Esophagus muscularis mucosa (tissue), 3 donors: ENCODE measurements at regions not wholly inside any gene's neighbourhood (a gene's known extent, or its start where the extent isn't known, plus 50 kb on each side); places are given as distances from the start of the nearest gene placed in this dataset.

Experiments
- POLR2A ChIP-seq: fragments of 450-650 bp; IDR thresholded peaks from one replicate; pipeline ENCODE4 v1.6.1; 2017; ENCODE audit warnings: antibody characterized with exemption, moderate library complexity, mild to moderate bottlenecking, low read depth
- POLR2AphosphoS5 ChIP-seq, 2 donors: sonication (generic); formaldehyde crosslinking; IDR thresholded peaks; one replicate each; pipeline ENCODE4 v1.6.1; 2017; ENCODE audit warnings: antibody characterized with exemption in 2 of 2
- TF ChIP-seq, protein P1 (sequence below), 3 experiments: fragments of 200-600 bp in 2 of 3; fragments of 450-650 bp in 1 of 3; sonication (generic) in 2 of 3; IDR thresholded peaks; one replicate each; pipeline ENCODE4 v1.5.1; 2017 to 2019; ENCODE audit warnings: antibody characterized with exemption in 3 of 3, mild to moderate bottlenecking in 2 of 3, moderate library complexity in 1 of 3

GRCh38 chr5:8528106-8528505 lies 659.2 kb downstream of the MTRR start:
- TF ChIP-seq POLR2A: no peak
- no peak for TF ChIP-seq POLR2AphosphoS5 (IDR thresholded peaks at IDR 0.05)
- TF ChIP-seq, protein P1, sequence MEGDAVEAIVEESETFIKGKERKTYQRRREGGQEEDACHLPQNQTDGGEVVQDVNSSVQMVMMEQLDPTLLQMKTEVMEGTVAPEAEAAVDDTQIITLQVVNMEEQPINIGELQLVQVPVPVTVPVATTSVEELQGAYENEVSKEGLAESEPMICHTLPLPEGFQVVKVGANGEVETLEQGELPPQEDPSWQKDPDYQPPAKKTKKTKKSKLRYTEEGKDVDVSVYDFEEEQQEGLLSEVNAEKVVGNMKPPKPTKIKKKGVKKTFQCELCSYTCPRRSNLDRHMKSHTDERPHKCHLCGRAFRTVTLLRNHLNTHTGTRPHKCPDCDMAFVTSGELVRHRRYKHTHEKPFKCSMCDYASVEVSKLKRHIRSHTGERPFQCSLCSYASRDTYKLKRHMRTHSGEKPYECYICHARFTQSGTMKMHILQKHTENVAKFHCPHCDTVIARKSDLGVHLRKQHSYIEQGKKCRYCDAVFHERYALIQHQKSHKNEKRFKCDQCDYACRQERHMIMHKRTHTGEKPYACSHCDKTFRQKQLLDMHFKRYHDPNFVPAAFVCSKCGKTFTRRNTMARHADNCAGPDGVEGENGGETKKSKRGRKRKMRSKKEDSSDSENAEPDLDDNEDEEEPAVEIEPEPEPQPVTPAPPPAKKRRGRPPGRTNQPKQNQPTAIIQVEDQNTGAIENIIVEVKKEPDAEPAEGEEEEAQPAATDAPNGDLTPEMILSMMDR (IDR thresholded peaks at IDR 0.05): no peak
